Osteoblast (primary cell): ENCODE measurements at regions not wholly inside any gene's neighbourhood (a gene's known extent, or its start where the extent isn't known, plus 50 kb on each side); places are given as distances from the start of the nearest gene placed in this dataset.
A peak's percentile ranks its signal among the peaks of the same experiment; 100 is the strongest.

Experiments
- DNase-seq: peaks from one replicate; pipeline ENCODE4 v3.0.0; 2011; ENCODE audit warnings: low spot score, mixed read lengths; ENCODE audit not compliant: insufficient read length; ENCODE audit errors: missing footprints
- H2AFZ ChIP-seq: 2 replicates; pipeline ENCODE4 v1.6.0; 2011; ENCODE audit warnings: mild to moderate bottlenecking, low read length
- H3K27ac ChIP-seq: 2 replicates; pipeline ENCODE4 v1.5.1; 2011; ENCODE audit warnings: mild to moderate bottlenecking, low read depth, low read length, moderate library complexity
- H3K27me3 ChIP-seq: 2 replicates; pipeline ENCODE4 v1.6.0; 2012; ENCODE audit warnings: mild to moderate bottlenecking, control low read depth, inconsistent platforms, low read length, moderate library complexity; ENCODE audit not compliant: insufficient read depth
- H3K36me3 ChIP-seq: 2 replicates; pipeline ENCODE4 v1.5.1; 2011; ENCODE audit warnings: mild to moderate bottlenecking, low read length, control low read depth, moderate library complexity; ENCODE audit not compliant: insufficient read depth
- H3K4me1 ChIP-seq: 2 replicates; pipeline ENCODE4 v1.5.1; 2011; ENCODE audit warnings: mild to moderate bottlenecking, low read length, control low read depth, moderate library complexity; ENCODE audit not compliant: insufficient read depth
- H3K4me2 ChIP-seq: 2 replicates; pipeline ENCODE4 v1.6.0; 2011; ENCODE audit warnings: mild to moderate bottlenecking, low read length; ENCODE audit not compliant: insufficient read depth
- H3K4me3 ChIP-seq: fragments of 200-600 bp; sonication (generic); 3 replicates; pipeline ENCODE4 v1.5.1; 2012; ENCODE audit warnings: mild to moderate bottlenecking, low read length, inconsistent platforms; ENCODE audit not compliant: insufficient read depth
- H3K79me2 ChIP-seq: 2 replicates; pipeline ENCODE4 v1.6.0; 2012; ENCODE audit warnings: mild to moderate bottlenecking, low read length, control low read depth, inconsistent platforms; ENCODE audit not compliant: insufficient read depth
- H3K9me3 ChIP-seq: 2 replicates; pipeline ENCODE4 v1.5.1; 2011; ENCODE audit warnings: low read depth, low read length, control low read depth
- H4K20me1 ChIP-seq: 2 replicates; pipeline ENCODE4 v1.6.0; 2012; ENCODE audit warnings: mild to moderate bottlenecking, low read length, control low read depth; ENCODE audit not compliant: insufficient read depth
- TF ChIP-seq, protein P1 (sequence below): IDR thresholded peaks from 2 replicates; pipeline ENCODE4 v1.5.1; 2011; ENCODE audit warnings: mild to moderate bottlenecking, low read depth, low read length, moderate library complexity; ENCODE audit errors: extremely low read depth

DNA sequence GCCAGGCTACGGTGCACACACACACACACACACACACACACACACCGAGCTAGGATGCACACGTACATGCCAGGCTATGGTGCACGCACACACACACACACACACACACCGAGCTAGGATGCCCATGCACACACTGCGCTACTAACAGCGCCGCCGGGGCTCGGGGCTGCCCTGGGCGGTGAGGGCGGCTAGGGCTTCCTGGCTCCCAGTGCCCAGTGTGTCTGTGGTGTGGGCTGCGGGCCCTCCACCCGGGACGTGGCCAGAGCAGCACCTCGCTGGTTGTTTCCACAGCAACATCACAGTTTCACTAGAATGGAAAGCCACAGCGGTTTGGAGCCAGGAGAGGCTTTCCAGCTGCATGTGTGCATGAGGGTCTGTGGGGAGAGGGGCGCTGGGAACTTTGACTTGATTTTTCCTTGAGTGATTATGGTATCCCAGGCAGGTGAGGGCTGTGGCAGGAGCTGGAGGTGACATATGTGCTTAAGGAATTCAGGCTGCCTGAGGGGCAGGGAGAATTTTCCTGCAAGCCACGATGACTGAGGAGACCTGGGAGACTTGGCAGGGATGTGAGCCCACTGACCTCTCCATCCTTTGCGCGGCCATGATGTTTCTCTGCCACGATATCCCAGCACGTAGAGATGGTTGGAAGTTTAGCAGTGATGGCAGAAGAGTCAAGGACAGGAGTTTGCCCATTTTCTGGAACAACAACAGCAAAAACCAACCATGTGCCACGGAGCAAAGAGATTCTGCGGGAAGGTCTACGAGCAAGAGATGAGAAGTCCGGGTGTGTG, 195.9 kb downstream of the SNX19 start:
- peaks cover 23% of the 10 kb centered on the region for H3K4me1 ChIP-seq
- H3K4me3 ChIP-seq, result no peak overlapping the region
- no peaks in the 10 kb centered on the region for H3K9me3 ChIP-seq
- H3K27me3 ChIP-seq, result peaks cover 38% of the 10 kb centered on the region
- H3K27ac ChIP-seq, result no peak overlapping the region
- H2AFZ ChIP-seq, result peak overlapping the region; percentile 4
- TF ChIP-seq, protein P1, sequence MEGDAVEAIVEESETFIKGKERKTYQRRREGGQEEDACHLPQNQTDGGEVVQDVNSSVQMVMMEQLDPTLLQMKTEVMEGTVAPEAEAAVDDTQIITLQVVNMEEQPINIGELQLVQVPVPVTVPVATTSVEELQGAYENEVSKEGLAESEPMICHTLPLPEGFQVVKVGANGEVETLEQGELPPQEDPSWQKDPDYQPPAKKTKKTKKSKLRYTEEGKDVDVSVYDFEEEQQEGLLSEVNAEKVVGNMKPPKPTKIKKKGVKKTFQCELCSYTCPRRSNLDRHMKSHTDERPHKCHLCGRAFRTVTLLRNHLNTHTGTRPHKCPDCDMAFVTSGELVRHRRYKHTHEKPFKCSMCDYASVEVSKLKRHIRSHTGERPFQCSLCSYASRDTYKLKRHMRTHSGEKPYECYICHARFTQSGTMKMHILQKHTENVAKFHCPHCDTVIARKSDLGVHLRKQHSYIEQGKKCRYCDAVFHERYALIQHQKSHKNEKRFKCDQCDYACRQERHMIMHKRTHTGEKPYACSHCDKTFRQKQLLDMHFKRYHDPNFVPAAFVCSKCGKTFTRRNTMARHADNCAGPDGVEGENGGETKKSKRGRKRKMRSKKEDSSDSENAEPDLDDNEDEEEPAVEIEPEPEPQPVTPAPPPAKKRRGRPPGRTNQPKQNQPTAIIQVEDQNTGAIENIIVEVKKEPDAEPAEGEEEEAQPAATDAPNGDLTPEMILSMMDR, result no peak
- no peak overlapping the region for H3K4me2 ChIP-seq
- no peaks in the 10 kb centered on the region for H3K36me3 ChIP-seq
- DNase-seq, result no peak
- no peaks in the 10 kb centered on the region for H4K20me1 ChIP-seq
- no peaks in the 10 kb centered on the region for H3K79me2 ChIP-seq

DNA sequence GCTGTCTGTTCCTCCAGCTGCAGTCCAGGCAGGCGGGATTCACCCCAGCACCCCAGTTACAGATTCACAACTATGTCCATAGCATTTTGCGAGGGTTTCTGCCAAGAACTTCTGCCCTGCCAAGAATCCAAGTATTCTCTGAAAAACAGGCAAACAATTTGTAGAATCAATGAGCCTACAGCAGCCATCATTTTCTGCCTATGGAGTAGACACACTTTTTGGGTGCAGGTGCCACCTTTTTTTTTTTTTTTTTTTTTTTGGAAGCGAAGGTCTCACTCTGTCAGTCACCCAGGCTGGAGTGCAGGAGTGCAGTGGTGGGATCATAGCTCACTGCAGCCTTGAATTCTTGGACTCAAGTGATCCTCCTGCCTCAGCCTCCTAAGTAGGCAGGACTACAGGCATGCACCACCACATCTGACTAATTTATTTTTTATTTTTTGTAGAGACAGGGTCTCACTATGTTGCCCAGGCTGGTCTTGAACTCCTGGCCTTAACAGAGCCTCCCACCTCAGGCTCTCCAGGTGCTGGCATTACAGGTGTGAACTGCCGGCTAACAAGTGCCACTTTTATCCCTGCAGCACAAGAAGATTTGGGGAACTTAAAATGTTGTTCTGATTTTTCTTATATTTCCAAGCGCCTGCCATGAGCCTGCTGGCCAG, 195.1 kb downstream of the SNX19 start:
- peaks cover 35% of the 10 kb centered on the region for H3K27me3 ChIP-seq
- no peaks in the 10 kb centered on the region for H3K79me2 ChIP-seq
- peaks cover 28% of the 10 kb centered on the region for H3K4me1 ChIP-seq
- H3K27ac ChIP-seq, result no peak overlapping the region
- H3K4me3 ChIP-seq, result no peak overlapping the region
- no peak for DNase-seq
- H3K36me3 ChIP-seq, result no peaks in the 10 kb centered on the region
- H2AFZ ChIP-seq, result peak overlapping the region; percentile 45
- H3K4me2 ChIP-seq, result no peak overlapping the region
- TF ChIP-seq, protein P1, result no peak
- H3K9me3 ChIP-seq, result no peaks in the 10 kb centered on the region
- H4K20me1 ChIP-seq, result no peaks in the 10 kb centered on the region

DNA sequence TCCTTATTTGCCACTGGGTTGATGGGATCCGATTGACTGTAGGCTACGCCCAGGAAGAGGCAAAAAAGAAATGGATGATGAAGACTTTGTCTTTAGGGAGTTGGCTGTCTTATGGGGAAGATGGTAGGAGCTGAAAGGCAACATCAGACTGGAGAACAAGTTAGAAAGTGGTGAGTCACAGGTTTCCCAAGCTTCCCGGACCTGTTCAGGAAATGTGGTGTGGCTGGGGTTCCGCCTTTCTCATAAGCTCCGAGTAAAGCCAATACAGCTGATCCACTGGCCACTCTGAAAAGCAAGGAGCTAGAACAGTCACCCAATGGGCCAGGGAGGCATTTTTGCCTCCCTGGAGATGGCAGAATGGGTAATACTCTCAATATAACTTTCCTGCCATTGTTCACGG, 194.5 kb downstream of the SNX19 start:
- Histone ChIP-seq H3K36me3 (no peaks in the 10 kb centered on the region), H4K20me1 (no peaks in the 10 kb centered on the region), H3K4me1 (peaks cover 32% of the 10 kb centered on the region), H3K4me3 (no peak overlapping the region), H3K9me3 (no peaks in the 10 kb centered on the region), H2AFZ (peak overlapping the region; percentile 45), H3K27me3 (peaks cover 31% of the 10 kb centered on the region), H3K79me2 (no peaks in the 10 kb centered on the region), H3K27ac (no peak overlapping the region), H3K4me2 (no peak overlapping the region)
- DNase-seq, result peak; percentile 92
- TF ChIP-seq, protein P1, result no peak

DNA sequence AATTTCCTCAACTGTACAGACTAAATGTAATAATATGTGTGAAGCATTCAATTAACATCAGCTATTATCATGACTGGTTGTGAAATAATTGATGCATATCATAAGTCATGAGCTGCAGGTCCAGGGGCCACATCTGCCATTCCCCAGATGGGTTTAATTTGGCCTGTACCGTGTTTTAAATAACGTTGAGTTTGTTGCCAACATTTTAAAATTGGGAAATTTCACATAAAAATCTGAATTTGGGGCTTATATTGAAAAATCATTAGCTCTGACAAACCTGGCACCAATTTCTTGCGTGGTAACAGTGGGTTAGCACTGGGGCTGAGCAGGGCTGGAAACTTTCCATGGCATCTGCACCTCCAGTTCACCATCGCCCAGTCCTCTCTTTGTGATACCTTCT, 193.9 kb downstream of the SNX19 start:
- Histone ChIP-seq H3K4me1 (peaks cover 32% of the 10 kb centered on the region), H3K4me3 (no peak overlapping the region), H3K27me3 (peaks cover 25% of the 10 kb centered on the region), H2AFZ (no peak overlapping the region), H3K27ac (no peak overlapping the region), H4K20me1 (no peaks in the 10 kb centered on the region), H3K4me2 (no peak overlapping the region), H3K36me3 (no peaks in the 10 kb centered on the region), H3K9me3 (no peaks in the 10 kb centered on the region), H3K79me2 (no peaks in the 10 kb centered on the region)
- TF ChIP-seq, protein P1, result no peak
- no peak for DNase-seq
